Glutamatergic neuron (in vitro differentiated cells): ENCODE measurements at regions not wholly inside any gene's neighbourhood (a gene's known extent, or its start where the extent isn't known, plus 50 kb on each side); places are given as distances from the start of the nearest gene placed in this dataset.

Experiments used
- DNase-seq: peaks from one replicate; pipeline ENCODE4 v3.0.0; 2022
- H3K27ac Mint-ChIP-seq: one replicate; pipeline ENCODE4 v1.8.0; 2020; ENCODE audit warnings: mild to moderate bottlenecking, mixed read lengths, inconsistent platforms; ENCODE audit not compliant: unreplicated experiment
- H3K27me3 Mint-ChIP-seq: one replicate; pipeline ENCODE4 v1.8.0; 2020; ENCODE audit warnings: mild to moderate bottlenecking, moderate library complexity, mixed read lengths, inconsistent platforms; ENCODE audit not compliant: unreplicated experiment
- H3K36me3 Mint-ChIP-seq: one replicate; pipeline ENCODE4 v1.8.0; 2020; ENCODE audit warnings: mild to moderate bottlenecking, mixed read lengths, inconsistent platforms; ENCODE audit not compliant: unreplicated experiment
- H3K4me1 Mint-ChIP-seq: one replicate; pipeline ENCODE4 v1.8.0; 2020; ENCODE audit warnings: mild to moderate bottlenecking, low read depth, mixed read lengths, inconsistent platforms; ENCODE audit not compliant: unreplicated experiment
- H3K4me3 Mint-ChIP-seq: one replicate; pipeline ENCODE4 v1.8.0; 2020; ENCODE audit warnings: mild to moderate bottlenecking, mixed read lengths, inconsistent platforms; ENCODE audit not compliant: unreplicated experiment
- H3K9me3 Mint-ChIP-seq: one replicate; pipeline ENCODE4 v1.8.0; 2020; ENCODE audit warnings: mild to moderate bottlenecking, moderate library complexity, mixed read lengths, inconsistent platforms; ENCODE audit not compliant: unreplicated experiment
- CTCF ChIP-seq: fragments of 200-600 bp; sonication (generic); IDR thresholded peaks from one replicate; pipeline ENCODE4 v1.5.0; 2021; ENCODE audit not compliant: partially characterized antibody, unreplicated experiment

- Mint-ChIP-seq H3K27me3 (no peaks in the 10 kb centered on the region), H3K4me3 (no peak overlapping the region), H3K9me3 (no peaks in the 10 kb centered on the region), H3K36me3 (no peaks in the 10 kb centered on the region), H3K27ac (no peak overlapping the region), H3K4me1 (peaks cover 4% of the 10 kb centered on the region)
- TF ChIP-seq CTCF = no peak
- DNase-seq = no peak
Measured at GRCh38 chr7:113446791-113447190, 328.4 kb upstream of the SMIM30 start.

GRCh38 chr7:113446391-113446790, 328.0 kb upstream of the SMIM30 start:
- Mint-ChIP-seq H3K9me3 (no peaks in the 10 kb centered on the region), H3K36me3 (no peaks in the 10 kb centered on the region), H3K4me3 (no peak overlapping the region), H3K4me1 (peaks cover 4% of the 10 kb centered on the region), H3K27me3 (no peaks in the 10 kb centered on the region), H3K27ac (no peak overlapping the region)
- no peak for DNase-seq
- TF ChIP-seq CTCF = no peak

GRCh38 chr7:113444261-113444660, 325.9 kb upstream of the SMIM30 start:
- Mint-ChIP-seq H3K27ac (no peak overlapping the region), H3K4me1 (peaks cover 3% of the 10 kb centered on the region), H3K27me3 (no peaks in the 10 kb centered on the region), H3K9me3 (no peaks in the 10 kb centered on the region), H3K4me3 (no peak overlapping the region), H3K36me3 (no peaks in the 10 kb centered on the region)
- DNase-seq = no peak
- TF ChIP-seq CTCF = no peak

GRCh38 chr7:113440173-113440572, 321.8 kb upstream of the SMIM30 start:
- Mint-ChIP-seq H3K27me3 (no peaks in the 10 kb centered on the region), H3K36me3 (no peaks in the 10 kb centered on the region), H3K27ac (no peak overlapping the region), H3K4me1 (no peaks in the 10 kb centered on the region), H3K4me3 (no peak overlapping the region), H3K9me3 (no peaks in the 10 kb centered on the region)
- no peak for DNase-seq
- no peak for TF ChIP-seq CTCF

GRCh38 chr7:113431406-113431805, 313.1 kb upstream of the SMIM30 start:
- no peak for DNase-seq
- Mint-ChIP-seq H3K27ac (no peak overlapping the region), H3K4me1 (no peaks in the 10 kb centered on the region), H3K36me3 (no peaks in the 10 kb centered on the region), H3K4me3 (no peak overlapping the region), H3K9me3 (no peaks in the 10 kb centered on the region), H3K27me3 (no peaks in the 10 kb centered on the region)
- no peak for TF ChIP-seq CTCF
